Thymus (tissue), 11 donors: ENCODE measurements at regions not wholly inside any gene's neighbourhood (a gene's known extent, or its start where the extent isn't known, plus 50 kb on each side); places are given as distances from the start of the nearest gene placed in this dataset.
"Not testable (repeated sequence)": the region's sequence is repeated elsewhere in the genome, so short reads cannot be mapped to it uniquely, and the experiment has no call there.

Experiments
- DNase-seq, 9 donors: peaks; one replicate each; pipeline ENCODE4 v3.0.0-alpha.2; 2013; ENCODE audit warnings: low spot score in 9 of 9, low read depth in 6 of 9, missing footprints in 1 of 9
- H3K27ac ChIP-seq, 2 donors: one replicate each; pipeline ENCODE4 v1.5.1; 2013; ENCODE audit warnings: control low read depth in 1 of 2, low read depth in 1 of 2, low read length in 1 of 2, mild to moderate bottlenecking in 1 of 2, moderate library complexity in 1 of 2
- H3K27me3 ChIP-seq, 2 donors: one replicate each; pipeline ENCODE4 v1.5.1; 2013; ENCODE audit warnings: low read length in 1 of 2; ENCODE audit not compliant: control insufficient read depth in 2 of 2, insufficient read depth in 1 of 2
- H3K36me3 ChIP-seq, 2 donors: one replicate each; pipeline ENCODE4 v1.5.1; 2013; ENCODE audit warnings: low read length in 1 of 2, mild to moderate bottlenecking in 1 of 2, moderate library complexity in 1 of 2; ENCODE audit not compliant: control insufficient read depth in 2 of 2, insufficient read depth in 2 of 2
- H3K4me1 ChIP-seq, 2 donors: one replicate each; pipeline ENCODE4 v1.5.1; 2013; ENCODE audit warnings: low read length in 2 of 2; ENCODE audit not compliant: control insufficient read depth in 2 of 2, insufficient read depth in 2 of 2
- H3K4me3 ChIP-seq, 2 donors: one replicate each; pipeline ENCODE4 v1.5.1; 2013; ENCODE audit warnings: low read length in 2 of 2, control low read depth in 1 of 2, mild to moderate bottlenecking in 1 of 2
- H3K9me3 ChIP-seq, 2 donors: one replicate each; pipeline ENCODE4 v1.5.1; 2013; ENCODE audit warnings: low read length in 1 of 2, mild to moderate bottlenecking in 1 of 2; ENCODE audit not compliant: control insufficient read depth in 2 of 2, insufficient read depth in 1 of 2
- WGBS: extraction: QIAGEN DNeasy Blood & Tissue Kit; methylation state at CpG from one replicate; pipeline ENCODE4 v1.1.7; 2013; 5-methylcytosine and 5-hydroxymethylcytosine counted together
- donor health status: healthy.

DNA sequence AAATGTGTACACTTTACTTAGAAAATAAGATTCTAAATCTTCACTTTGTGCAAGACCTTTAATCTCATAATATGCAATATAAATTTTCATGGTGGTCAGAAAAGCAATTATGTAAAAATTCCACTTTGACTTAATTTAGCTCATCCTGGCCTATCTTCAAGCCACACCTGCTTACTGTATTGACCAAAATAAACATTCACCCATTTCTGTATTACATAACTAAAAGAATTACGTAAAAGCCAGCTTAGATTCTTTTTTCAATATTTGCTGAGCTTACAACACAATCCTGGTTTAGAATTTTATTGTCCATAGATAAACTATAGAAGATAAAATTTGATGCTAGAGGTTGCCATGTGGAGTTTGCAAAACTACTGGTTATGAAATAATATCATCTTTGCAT is 172.9 kb upstream of the GRM3 start:
- no peak overlapping the region for H3K4me3 ChIP-seq
- no peaks in the 10 kb centered on the region for H3K9me3 ChIP-seq
- H3K27me3 ChIP-seq: no peaks in the 10 kb centered on the region
- no peak for DNase-seq
- no peaks in the 10 kb centered on the region for H3K4me1 ChIP-seq
- WGBS: 92% methylated on average over 1 of the region's 1 CpG
- no peaks in the 10 kb centered on the region for H3K36me3 ChIP-seq
- H3K27ac ChIP-seq: no peak overlapping the region

DNA sequence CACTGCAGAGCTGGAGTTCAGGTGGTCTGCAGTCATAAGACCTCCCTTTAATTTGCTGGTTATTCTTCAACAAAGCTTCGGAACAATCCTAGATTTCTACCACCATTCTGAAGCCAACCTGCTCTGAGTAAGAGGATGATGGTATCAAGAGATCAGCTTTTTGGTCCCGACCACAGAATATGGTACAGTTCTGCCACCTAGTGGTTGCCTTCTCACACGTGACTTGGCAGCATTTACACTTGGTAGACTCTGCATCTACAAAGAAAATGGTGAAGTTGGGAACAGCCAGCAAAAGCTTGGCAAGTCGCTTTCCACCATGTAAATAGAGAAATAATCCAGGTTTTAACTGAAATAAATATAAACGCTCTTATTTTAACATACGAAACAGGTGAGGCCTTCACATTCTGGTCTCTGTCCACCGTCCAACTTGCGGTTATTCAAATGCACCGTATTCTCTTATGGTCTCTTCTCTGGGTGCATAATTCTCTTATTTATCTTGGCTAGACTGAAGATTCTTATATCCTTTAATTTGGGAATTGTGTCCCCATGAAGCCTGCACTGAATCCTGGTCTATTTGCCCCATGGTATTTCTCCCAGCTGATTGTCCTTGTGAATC is 173.9 kb upstream of the GRM3 start:
- Histone ChIP-seq H3K4me1 (no peaks in the 10 kb centered on the region), H3K9me3 (no peaks in the 10 kb centered on the region), H3K4me3 (no peak overlapping the region), H3K27ac (no peak overlapping the region), H3K36me3 (no peaks in the 10 kb centered on the region), H3K27me3 (no peaks in the 10 kb centered on the region)
- peak in 8 of 9 donors; percentile 23 to 62 (median 37) for DNase-seq
- 56% methylated on average over 9 of the region's 9 CpGs for WGBS

DNA sequence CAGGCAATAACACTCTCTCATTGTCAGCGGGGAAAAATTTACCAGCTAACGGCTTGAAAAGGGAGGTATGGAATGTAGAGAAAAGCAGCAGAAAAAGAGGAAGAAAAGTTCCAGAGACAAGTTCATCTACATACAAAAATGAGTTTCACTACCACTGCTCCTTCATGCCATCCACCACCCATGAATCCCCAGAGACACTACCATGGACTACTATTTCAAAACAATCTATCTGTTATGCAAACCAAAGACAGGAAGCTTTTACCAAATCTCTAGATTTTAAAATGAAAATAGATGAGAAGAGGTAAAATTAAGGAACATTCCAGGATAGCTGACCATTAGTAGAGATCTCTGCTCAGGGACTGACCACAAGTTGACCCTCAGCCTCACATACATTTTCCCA is 189.0 kb upstream of the GRM3 start:
- Histone ChIP-seq H3K27ac (no peak overlapping the region), H3K27me3 (no peaks in the 10 kb centered on the region), H3K4me1 (no peaks in the 10 kb centered on the region), H3K4me3 (no peak overlapping the region), H3K36me3 (no peaks in the 10 kb centered on the region), H3K9me3 (no peaks in the 10 kb centered on the region)
- 98% methylated on average over 2 of the region's 2 CpGs for WGBS
- DNase-seq: no peak

DNA sequence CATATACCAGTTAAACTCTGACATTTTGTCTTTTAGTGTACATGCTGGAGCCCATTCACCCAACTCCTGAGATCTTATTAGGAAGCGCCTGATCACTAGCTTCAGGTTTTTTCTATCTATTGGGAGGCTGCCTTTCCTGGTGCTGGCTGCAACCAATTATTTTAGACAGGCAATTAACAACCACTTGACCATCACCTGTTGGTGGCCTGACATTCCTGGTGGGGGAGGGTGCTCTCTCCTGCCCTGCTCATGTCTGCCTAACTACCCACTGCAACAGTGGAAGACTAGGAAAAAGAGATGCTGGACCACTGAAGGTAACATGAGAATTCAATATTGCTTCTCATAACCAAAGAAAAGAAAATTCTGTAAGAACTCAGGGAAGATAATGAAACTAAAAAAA is 190.3 kb upstream of the GRM3 start:
- Histone ChIP-seq H3K4me1 (no peaks in the 10 kb centered on the region), H3K36me3 (no peaks in the 10 kb centered on the region), H3K27me3 (no peaks in the 10 kb centered on the region), H3K4me3 (no peak overlapping the region), H3K9me3 (no peaks in the 10 kb centered on the region), H3K27ac (no peak overlapping the region)
- 98% methylated on average over 1 of the region's 1 CpG for WGBS
- no peak for DNase-seq

DNA sequence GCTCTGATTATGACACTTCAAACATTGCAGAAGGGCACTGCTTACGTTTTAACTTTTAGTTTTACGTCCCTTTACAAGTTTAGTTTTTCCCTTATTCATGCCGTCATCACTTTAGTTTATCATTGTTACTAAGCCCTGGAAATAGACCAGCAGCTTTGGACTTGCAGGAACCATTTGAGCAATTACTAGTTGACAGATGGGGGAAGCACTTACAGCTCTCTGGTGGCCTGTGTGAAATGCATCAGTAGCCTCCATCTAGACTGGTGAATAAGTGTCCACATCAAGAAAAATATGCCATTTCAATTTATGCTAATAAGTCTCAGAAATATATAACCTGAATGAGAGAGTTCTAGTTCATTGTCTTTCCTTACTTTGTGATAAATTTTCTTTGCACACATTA is 194.9 kb upstream of the GRM3 start:
- DNase-seq: no peak
- Histone ChIP-seq H3K4me1 (no peaks in the 10 kb centered on the region), H3K9me3 (no peaks in the 10 kb centered on the region), H3K4me3 (no peak overlapping the region), H3K27me3 (no peaks in the 10 kb centered on the region), H3K27ac (no peak overlapping the region), H3K36me3 (no peaks in the 10 kb centered on the region)
- WGBS: 92% methylated on average over 3 of the region's 3 CpGs

DNA sequence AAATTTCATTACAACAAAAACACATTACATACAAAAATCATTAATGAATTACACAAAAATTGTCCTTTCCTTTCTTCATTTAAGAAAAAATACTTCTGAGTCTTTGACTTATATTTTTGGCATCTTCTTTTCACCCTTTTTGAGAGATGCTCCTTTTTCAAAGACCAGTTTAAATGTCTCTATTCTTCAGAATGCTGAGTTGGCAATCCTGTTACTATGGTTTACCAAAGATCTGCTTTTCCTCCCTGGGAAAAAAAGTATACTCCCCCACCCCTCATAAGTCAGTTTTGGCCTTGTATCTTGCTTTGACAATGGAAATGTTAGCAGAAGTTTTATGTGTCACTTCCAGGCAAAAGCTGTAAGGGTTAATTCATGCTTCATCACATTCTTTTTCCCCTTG is 198.4 kb upstream of the GRM3 start:
- no peaks in the 10 kb centered on the region for H3K27me3 ChIP-seq
- H3K9me3 ChIP-seq: no peaks in the 10 kb centered on the region
- DNase-seq: no peak
- no peak overlapping the region for H3K27ac ChIP-seq
- H3K4me3 ChIP-seq: no peak overlapping the region
- no peaks in the 10 kb centered on the region for H3K4me1 ChIP-seq
- H3K36me3 ChIP-seq: no peaks in the 10 kb centered on the region

DNA sequence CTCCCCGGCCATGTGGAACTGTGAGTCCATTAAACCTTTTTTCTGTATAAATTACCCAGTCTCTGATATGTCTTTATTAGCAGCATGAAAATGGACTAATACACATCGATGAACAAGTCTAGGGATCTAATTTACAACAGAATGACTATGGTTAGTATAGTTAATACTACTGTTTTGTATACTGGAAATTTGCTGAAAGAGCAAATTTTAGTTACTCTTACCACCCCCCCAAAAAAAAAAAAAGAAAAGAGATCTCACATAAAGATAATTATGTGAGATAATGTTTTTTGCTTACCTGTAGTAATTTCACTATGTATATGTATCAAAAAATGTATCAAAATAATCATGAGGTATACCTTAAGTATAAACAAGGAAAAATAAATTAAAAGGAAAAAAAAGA is 199.5 kb upstream of the GRM3 start:
- Histone ChIP-seq H3K27me3 (no peaks in the 10 kb centered on the region), H3K4me3 (no peak overlapping the region), H3K4me1 (no peaks in the 10 kb centered on the region), H3K9me3 (no peaks in the 10 kb centered on the region), H3K27ac (no peak overlapping the region), H3K36me3 (no peaks in the 10 kb centered on the region)
- DNase-seq: no peak
- 92% methylated on average over 2 of the region's 2 CpGs for WGBS

DNA sequence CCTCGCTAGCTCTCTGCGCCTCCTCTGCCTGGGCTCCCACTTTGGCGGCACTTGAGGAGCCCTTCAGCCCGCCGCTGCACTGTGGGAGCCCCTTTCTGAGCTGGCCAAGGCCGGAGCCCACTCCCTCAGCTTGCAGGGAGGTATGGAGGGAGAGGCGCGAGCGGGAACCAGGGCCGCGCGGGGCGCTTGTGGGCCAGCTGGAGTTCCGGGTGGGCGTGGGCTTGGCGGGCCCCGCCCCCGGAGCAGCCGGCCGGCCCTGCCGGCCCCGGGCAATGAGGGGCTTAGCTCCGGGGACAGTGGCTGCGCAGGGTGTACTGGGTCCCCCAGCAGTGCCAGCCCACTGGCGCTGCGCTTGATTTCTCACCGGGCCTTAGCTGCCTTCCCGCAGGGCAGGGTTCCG is 203.3 kb upstream of the GRM3 start:
- not testable (repeated sequence) for H3K27ac ChIP-seq, H3K27me3 ChIP-seq, H3K9me3 ChIP-seq, H3K36me3 ChIP-seq, H3K4me3 ChIP-seq, H3K4me1 ChIP-seq, DNase-seq
- 94% methylated on average over 29 of the region's 29 CpGs for WGBS

DNA sequence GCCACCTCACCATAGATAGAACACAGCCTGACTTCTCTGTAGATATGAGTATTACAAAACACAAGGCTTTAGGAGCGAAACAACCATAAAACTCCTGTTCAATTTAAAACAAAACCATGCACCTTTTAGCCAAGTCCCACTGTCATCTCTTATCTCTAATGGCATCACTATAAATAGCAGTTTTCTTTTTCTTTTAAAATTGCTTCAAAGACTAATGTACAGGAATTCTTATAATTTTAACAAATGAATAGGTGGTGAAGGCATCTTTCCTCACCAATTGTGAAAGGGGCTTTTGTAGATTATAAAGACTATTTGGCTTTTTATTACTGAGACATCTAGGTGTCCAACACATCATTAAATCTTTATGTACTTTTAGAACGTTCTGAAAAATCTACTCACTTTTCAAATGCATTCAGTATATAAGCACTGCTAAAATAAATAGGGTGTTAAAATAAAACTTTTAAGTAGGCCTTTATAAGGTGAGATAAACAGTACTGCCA is 205.7 kb upstream of the GRM3 start:
- H3K36me3 ChIP-seq: no peaks in the 10 kb centered on the region
- WGBS: 87% methylated on average over 2 of the region's 2 CpGs
- no peak overlapping the region for H3K27ac ChIP-seq
- H3K4me1 ChIP-seq: no peaks in the 10 kb centered on the region
- no peak overlapping the region for H3K4me3 ChIP-seq
- no peaks in the 10 kb centered on the region for H3K27me3 ChIP-seq
- H3K9me3 ChIP-seq: no peaks in the 10 kb centered on the region
- no peak for DNase-seq

DNA sequence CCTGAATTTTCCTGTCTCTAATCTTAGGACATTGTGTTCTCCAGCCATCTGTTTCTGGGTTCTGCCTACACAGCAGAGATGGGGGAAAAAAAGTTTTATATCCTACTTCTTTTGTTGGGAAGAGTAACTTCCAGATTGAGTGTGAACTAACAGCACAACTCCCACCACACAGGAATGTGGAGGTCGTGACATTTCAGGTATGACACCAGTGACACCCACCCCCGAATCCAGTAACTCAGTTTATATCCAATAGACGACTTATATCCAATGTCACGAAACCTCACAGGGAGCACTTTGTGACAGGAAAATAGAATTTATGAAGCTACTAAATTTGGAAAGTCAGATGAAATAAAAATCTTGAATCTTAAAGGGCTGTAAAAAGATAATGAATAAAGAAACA is 211.9 kb upstream of the GRM3 start:
- Histone ChIP-seq H3K4me3 (no peak overlapping the region), H3K27ac (no peak overlapping the region), H3K36me3 (no peaks in the 10 kb centered on the region), H3K27me3 (no peaks in the 10 kb centered on the region), H3K4me1 (no peaks in the 10 kb centered on the region), H3K9me3 (no peaks in the 10 kb centered on the region)
- 86% methylated on average over 4 of the region's 4 CpGs for WGBS
- no peak for DNase-seq
